Breast epithelium (tissue), 3 donors: ENCODE measurements at regions not wholly inside any gene's neighbourhood (a gene's known extent, or its start where the extent isn't known, plus 50 kb on each side); places are given as distances from the start of the nearest gene placed in this dataset.

Experiments
- CTCF ChIP-seq, 3 donors: fragments of 450-650 bp; IDR thresholded peaks; one replicate each; pipeline ENCODE4 v1.5.1; 2016 to 2017; ENCODE audit warnings: antibody characterized with exemption in 3 of 3, mild to moderate bottlenecking in 3 of 3, moderate library complexity in 3 of 3
- POLR2AphosphoS5 ChIP-seq, 3 donors: sonication (generic); formaldehyde crosslinking; IDR thresholded peaks; one replicate each; pipeline ENCODE4 v1.6.1; 2017; ENCODE audit warnings: antibody characterized with exemption in 3 of 3

DNA sequence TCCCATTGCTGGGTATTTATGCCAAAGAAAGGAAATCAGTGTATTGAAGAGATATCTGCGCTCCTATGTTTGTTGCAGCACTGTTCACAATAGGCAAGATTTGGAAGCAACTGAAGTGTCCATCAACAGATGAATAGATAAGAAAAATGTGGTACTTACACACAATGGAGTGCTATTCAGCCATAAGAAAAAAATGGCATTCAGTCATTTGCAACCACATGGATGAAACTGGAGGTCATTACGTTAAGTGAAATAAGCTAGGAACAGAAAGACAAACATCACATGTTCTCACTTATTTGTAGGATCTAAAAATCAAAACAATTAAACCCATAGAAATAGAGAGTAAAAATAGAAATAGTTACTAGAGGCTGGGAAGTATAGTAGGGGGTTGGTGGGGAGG, 1133.1 kb upstream of the ACO1 start:
- TF ChIP-seq CTCF (IDR thresholded peaks at IDR 0.05) (no peak), POLR2AphosphoS5 (IDR thresholded peaks at IDR 0.05) (no peak)
